Islet of Langerhans (tissue), 1 donor: ENCODE measurements at regions not wholly inside any gene's neighbourhood (a gene's known extent, or its start where the extent isn't known, plus 50 kb on each side); places are given as distances from the start of the nearest gene placed in this dataset.
"Not testable (repeated sequence)": the region's sequence is repeated elsewhere in the genome, so short reads cannot be mapped to it uniquely, and the experiment has no call there.

Experiments used
- FAIRE-seq: peaks from one replicate; lab custom pipeline; 2011; peaks lifted over from hg19 to GRCh38; lab: Jason Lieb, UNC

- FAIRE-seq, result no peak
Observed at GRCh38 chr22:34604312-34604711, 461.6 kb upstream of the ISX start.

- no peak for FAIRE-seq
Observed at GRCh38 chr22:34608106-34608505, 457.9 kb upstream of the ISX start.

DNA sequence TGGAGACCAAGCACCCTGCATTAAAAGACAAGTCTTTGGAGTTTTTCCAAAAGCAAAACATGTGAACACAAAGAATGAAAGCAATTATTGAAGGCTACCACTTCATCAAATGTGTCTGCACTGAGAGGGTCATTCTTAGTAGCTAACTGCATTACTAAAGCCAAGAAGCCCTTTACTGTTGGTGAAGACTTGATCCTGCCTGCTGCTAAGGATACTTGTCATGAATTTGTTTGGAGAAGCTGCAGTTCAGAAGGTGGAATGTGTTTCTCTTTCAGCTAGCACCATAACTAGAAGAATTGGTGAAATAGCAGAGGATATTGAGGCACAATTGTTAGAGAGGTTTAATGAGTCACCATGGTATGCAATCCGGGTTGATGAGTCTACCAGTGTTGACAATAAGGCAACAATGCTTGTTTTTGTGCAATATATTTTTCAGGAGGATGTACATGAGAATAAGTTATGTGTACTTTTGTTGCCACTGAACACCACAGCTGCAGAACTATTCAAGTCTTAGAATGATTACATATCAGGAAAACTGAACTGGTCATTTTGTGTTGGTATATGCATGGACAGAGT lies 457.3 kb upstream of the ISX start:
- FAIRE-seq, result no peak

DNA sequence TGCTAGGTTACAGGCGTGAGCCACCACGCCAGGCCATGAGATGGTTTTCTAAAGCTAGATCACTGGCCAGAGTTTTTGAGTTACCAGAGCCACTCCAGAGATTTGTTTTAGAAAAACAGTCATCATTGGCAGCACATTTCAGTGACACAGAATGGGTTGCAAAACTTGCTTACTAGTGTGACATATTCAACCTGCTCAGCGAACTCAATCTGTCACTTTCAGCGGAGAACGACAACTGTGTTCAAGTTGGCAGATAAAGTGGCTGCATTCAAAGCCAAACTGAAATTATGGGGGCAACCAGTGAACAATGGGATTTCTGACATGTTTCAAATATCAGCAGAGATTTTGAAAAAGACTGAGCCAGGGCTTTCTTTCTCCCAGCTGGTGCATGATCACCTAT lies 456.3 kb upstream of the ISX start:
- FAIRE-seq, result no peak

DNA sequence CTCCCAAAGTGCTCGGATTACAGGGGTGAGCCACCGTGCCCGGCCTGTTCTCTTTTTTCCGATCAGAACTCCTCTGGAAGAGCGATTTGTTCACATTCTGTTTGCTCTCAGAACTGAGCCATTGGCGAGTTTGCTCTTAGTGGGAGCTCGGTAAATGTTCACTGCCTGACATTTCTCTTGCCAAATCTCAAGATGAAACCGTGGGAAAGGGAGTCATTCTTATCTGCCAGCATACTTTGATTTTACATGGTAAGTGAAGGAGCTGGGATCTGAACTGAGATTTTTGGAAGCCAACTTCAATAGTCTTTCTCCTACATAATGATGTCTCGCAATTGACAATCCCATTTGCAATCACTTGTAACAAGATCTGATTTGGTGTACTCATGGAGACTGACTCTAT lies 445.8 kb upstream of the ISX start:
- no peak for FAIRE-seq

DNA sequence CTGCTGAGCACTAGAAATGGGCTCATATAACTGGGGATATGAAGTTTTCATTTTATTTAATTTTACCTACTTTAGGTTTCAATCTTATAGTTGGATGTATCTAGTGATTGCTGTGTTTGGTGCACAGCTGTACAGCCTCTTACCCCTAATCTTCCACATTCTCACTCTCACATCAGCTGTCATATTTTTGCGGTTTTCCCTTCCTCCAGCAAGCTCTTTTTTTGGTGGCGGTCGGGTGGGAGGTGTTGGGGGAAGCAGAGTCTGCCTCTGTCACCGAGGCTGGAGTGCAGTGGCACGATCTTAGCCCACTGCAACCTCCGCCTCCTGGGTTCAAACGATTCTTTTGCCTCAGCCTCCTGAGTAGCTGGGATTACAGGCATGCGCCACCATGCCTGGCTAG lies 445.1 kb upstream of the ISX start:
- FAIRE-seq, result no peak

DNA sequence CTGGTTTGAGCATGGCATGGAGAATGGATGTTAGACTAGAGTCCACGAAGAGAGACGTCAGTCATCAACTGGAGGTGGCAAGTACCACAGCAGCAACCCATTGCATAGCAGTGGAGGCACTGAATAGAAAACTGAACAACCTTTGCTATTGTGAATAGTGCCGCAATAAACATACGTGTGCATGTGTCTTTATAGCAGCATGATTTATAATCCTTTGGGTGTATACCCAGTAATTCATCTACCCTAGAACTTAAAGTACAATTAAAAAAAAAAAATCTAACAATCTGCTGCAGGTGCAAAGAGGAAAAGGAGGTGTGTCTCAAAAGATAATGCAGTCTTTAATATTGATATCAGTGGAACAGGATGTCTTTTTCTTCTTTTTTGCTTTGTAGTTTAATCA lies 443.4 kb upstream of the ISX start:
- no peak for FAIRE-seq

GRCh38 chr22:34623580-34623979 lies 442.4 kb upstream of the ISX start:
- no peak for FAIRE-seq

GRCh38 chr22:34625892-34626291 lies 440.1 kb upstream of the ISX start:
- FAIRE-seq, result not testable (repeated sequence)

GRCh38 chr22:34638128-34638527 lies 427.8 kb upstream of the ISX start:
- no peak for FAIRE-seq

DNA sequence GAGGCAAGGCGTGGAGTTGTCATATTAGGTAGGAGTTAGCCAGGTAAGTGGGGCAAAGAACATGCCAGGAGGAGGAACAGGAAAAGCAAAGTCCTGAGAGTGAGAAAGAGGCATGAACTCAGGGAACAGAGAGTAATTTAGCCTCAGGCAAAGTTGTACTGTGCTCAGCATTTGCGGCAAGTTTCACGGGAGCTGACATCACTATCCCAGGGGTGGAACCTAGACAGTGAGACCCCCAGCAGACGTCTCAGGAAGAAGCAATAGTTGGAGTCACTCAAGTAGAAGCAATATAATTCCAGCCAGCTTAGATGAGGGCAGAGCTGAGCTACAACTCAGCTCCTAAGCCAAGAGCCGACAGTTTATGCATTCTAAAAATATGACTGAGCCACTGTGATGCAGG lies 426.0 kb upstream of the ISX start:
- no peak for FAIRE-seq

DNA sequence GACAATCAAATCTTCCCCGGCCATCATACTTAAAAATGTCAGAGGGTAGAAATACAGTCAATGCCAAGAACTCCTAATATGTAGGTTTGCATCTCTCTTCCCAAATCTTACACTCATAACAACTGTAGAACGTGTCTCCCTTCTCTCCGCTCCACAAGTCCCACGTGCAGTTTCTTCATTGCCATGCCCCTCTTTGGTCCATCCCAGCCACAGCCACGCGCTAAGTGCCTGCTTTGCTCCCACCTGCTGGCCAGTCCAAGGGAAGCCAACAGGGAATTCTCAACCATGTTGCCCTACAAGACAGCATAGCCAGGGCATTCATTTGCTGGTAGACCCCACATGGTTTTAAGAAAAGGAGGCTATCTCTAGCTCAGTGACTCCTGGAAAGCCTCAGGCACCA lies 420.6 kb upstream of the ISX start:
- no peak for FAIRE-seq

DNA sequence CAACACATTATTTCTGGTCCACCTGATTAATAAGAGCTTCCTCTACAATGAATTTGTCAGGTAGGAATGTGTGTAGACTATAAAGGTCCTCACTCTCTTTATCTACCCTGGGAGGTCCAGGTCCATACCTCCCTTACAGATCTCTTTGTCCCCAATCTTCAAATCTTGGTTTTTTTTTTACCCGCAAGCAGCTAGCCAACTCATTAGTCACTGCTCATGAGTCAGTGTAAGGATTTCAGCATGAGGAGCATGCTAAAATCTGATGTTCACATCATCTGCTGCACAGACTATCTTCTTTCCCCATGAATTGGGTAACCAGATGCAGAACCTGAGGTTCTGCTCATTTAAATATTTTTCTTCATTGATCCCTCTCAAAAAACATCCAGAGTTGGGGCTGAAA lies 397.0 kb upstream of the ISX start:
- no peak for FAIRE-seq

DNA sequence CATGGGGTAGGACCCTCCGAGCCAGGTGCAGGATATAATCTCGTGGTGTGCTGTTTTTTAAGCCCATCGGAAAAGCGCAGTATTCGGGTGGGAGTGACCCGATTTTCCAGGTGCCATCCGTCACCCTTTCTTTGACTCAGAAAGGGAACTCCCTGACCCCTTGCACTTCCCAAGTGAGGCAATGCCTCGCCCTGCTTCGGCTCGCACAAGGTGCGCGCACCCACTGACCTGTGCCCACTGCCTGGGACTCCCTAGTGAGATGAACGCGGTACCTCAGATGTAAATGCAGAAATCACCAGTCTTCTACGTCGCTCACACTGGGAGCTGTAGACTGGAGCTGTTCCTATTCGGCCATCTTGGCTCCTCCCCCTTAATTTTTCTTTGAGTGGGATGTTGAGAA lies 382.9 kb upstream of the ISX start:
- not testable (repeated sequence) for FAIRE-seq

- not testable (repeated sequence) for FAIRE-seq
Observed at GRCh38 chr22:34684278-34684677, 381.7 kb upstream of the ISX start.

DNA sequence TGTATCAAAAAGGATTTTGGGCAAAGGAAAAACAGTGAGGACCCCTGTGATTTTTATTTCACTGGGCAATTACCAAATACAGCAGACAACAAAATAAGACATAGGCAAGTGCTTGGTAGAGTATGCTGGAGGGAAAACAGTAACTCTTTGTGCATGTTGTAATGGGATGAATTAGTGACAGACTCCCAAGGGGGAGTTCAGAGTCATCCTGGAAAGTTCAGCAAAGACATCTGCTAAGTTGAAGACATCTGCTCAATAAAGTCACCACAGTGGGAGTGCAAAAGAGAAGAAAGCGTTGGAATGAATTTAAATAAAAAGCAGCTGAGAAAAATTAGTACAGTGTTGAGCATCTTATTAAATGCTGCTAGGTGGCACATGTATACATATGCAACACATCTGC lies 378.8 kb upstream of the ISX start:
- FAIRE-seq, result no peak

DNA sequence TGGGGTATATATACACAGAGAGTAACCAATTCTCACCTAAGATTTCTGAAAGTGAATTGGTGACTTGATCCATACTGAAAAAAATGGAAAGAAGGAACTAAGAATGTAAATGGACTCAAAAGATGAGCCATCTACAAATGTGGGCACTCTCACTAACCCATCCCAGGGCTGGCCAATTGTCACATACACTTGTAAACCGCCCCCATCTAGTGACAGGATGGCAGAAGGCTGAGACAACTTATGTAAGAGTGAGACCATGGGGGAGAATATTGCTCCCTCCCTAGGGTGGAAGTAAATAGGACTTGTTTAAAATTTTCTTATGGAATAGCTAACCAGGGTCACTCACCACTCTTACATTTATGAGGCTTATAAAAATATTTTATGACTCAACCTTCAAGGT lies 377.1 kb upstream of the ISX start:
- FAIRE-seq, result no peak

- no peak for FAIRE-seq
Observed at GRCh38 chr22:34696557-34696956, 369.4 kb upstream of the ISX start.

GRCh38 chr22:34702279-34702678 lies 363.7 kb upstream of the ISX start:
- FAIRE-seq, result no peak

GRCh38 chr22:34709641-34710040 lies 356.3 kb upstream of the ISX start:
- no peak for FAIRE-seq

GRCh38 chr22:34722901-34723300 lies 343.1 kb upstream of the ISX start:
- no peak for FAIRE-seq

- no peak for FAIRE-seq
Observed at GRCh38 chr22:34736081-34736480, 329.9 kb upstream of the ISX start.

- no peak for FAIRE-seq
Observed at GRCh38 chr22:34738661-34739400, 327.1 kb upstream of the ISX start.

DNA sequence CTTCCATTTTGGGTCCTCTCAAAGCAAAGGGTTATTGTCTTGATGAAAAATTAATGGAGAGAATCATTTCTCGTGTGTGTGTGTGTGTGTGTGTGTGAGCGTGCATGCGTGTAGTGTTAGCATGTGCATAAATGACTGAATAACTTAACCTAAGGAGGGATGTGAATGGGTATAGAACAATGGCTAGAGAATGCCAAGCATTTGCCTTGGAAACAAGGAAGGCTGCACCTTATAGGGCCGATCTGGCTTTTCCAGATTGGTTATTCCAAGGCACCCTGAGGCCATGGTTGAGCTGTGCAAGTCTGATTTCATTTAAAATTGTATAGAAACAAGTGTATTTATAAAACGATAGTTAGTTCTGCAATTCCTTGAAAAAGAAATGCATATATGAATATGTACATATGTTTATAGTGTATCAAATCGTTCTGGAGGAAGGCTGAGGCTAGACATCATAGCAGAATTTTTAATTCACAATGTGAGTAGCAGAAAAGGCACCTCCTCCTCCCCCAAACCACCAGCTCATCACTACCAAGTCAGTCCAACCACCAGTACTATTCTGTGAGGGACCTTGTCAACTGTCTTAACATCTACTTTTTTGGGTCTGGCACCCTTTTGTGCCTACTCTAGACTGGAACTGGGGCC lies 322.7 kb upstream of the ISX start:
- FAIRE-seq, result no peak
